OCI-LY7 (cell line): ENCODE measurements at regions not wholly inside any gene's neighbourhood (a gene's known extent, or its start where the extent isn't known, plus 50 kb on each side); places are given as distances from the start of the nearest gene placed in this dataset.

ENCODE experiments used
- BruUV-seq: library from RNA; stranded (reverse); fragments of 400-500 nt; replicated peaks from 2 replicates; lab custom pipeline; 2021; lab: Mats Ljungman, UMichigan
- CTCF ChIA-PET: fragments of 300-600 bp; sonication (Branson Sonifier 250); formaldehyde crosslinking; loops from one replicate; lab custom pipeline; 2022; ENCODE audit warnings: antibody characterized with exemption; ENCODE audit not compliant: unreplicated experiment; lab: Charles Lee
- POLR2A ChIA-PET: fragments of 300-600 bp; sonication (Branson Sonifier 250); formaldehyde crosslinking; loops from one replicate; lab custom pipeline; 2022; ENCODE audit warnings: antibody characterized with exemption; lab: Charles Lee
- DNase-seq: peaks from one replicate; pipeline ENCODE4 v3.0.0-alpha.2; 2015; ENCODE audit warnings: low spot score
- H2AFZ ChIP-seq: fragments of 200-600 bp; sonication (generic), shearing (Covaris generic); 2 replicates; pipeline ENCODE4 v1.6.1; 2014; ENCODE audit warnings: mild to moderate bottlenecking, antibody characterized with exemption, low read length, moderate library complexity
- H3K27ac ChIP-seq: fragments of 200-600 bp; sonication (generic); 2 replicates; pipeline ENCODE4 v1.5.1; 2014; ENCODE audit warnings: mixed run types, low read depth, mild to moderate bottlenecking, moderate library complexity, low read length, inconsistent platforms; ENCODE audit not compliant: poor library complexity, severe bottlenecking
- H3K36me3 ChIP-seq: fragments of 200-600 bp; sonication (generic); 2 replicates; pipeline ENCODE4 v1.6.1; 2014; ENCODE audit warnings: mild to moderate bottlenecking, antibody characterized with exemption, low read length, moderate library complexity, mixed read lengths; ENCODE audit not compliant: insufficient read depth
- H3K4me1 ChIP-seq: fragments of 200-600 bp; sonication (generic); 2 replicates; pipeline ENCODE4 v1.5.1; 2014; ENCODE audit warnings: mild to moderate bottlenecking, low read length; ENCODE audit not compliant: insufficient read depth, poor library complexity, severe bottlenecking
- H3K4me2 ChIP-seq: fragments of 200-600 bp; sonication (generic); 2 replicates; pipeline ENCODE4 v1.6.1; 2014; ENCODE audit warnings: mild to moderate bottlenecking, low read length
- H3K4me3 ChIP-seq: fragments of 200-600 bp; sonication (generic); 2 replicates; pipeline ENCODE4 v1.5.1; 2014; ENCODE audit warnings: mild to moderate bottlenecking, low read depth, low read length; ENCODE audit not compliant: poor library complexity, severe bottlenecking
- H3K79me2 ChIP-seq: fragments of 200-600 bp; sonication (generic); 2 replicates; pipeline ENCODE4 v1.6.1; 2016; ENCODE audit warnings: low read depth, mild to moderate bottlenecking, low read length, moderate library complexity, mixed read lengths; ENCODE audit not compliant: insufficient read depth
- H3K9me2 ChIP-seq: fragments of 200-600 bp; sonication (generic); 2 replicates; pipeline ENCODE4 v1.6.1; 2016; ENCODE audit warnings: mild to moderate bottlenecking, low read length, mixed read lengths; ENCODE audit not compliant: insufficient read depth
- H3K9me3 ChIP-seq: fragments of 200-600 bp; sonication (generic); 2 replicates; pipeline ENCODE4 v1.6.1; 2014; ENCODE audit warnings: mild to moderate bottlenecking, mixed run types, low read length, mixed read lengths
- H4K20me1 ChIP-seq: fragments of 200-600 bp; sonication (generic); 2 replicates; pipeline ENCODE4 v1.6.1; 2014; ENCODE audit warnings: mild to moderate bottlenecking, antibody characterized with exemption, low read length, moderate library complexity, mixed read lengths; ENCODE audit not compliant: insufficient read depth
- EZH2phosphoT487 ChIP-seq: fragments of 200-600 bp; sonication (generic); IDR thresholded peaks from 2 replicates; pipeline ENCODE4 v1.6.1; 2018; ENCODE audit warnings: low read depth, borderline replicate concordance, mild to moderate bottlenecking, mixed run types, antibody characterized with exemption, low read length, moderate library complexity, mixed read lengths
- intact Hi-C: fragments of 100-400 bp; cut with micrococcal nuclease; formaldehyde crosslinking; loops from one replicate; pipeline ENCODE4 v1.10.0; 2022; ENCODE audit not compliant: unreplicated experiment
- TF ChIP-seq, protein P1 (sequence below): fragments of 200-600 bp; sonication (generic); conservative IDR thresholded peaks from 2 replicates; pipeline ENCODE4 v1.5.1; 2014; ENCODE audit warnings: mild to moderate bottlenecking, antibody characterized with exemption, low read length, moderate library complexity, mixed read lengths

- no peak overlapping the region for H3K27ac ChIP-seq
- intact Hi-C loops: no loop called here
- no peaks in the 10 kb centered on the region for H3K9me3 ChIP-seq
- no peaks in the 10 kb centered on the region for H3K9me2 ChIP-seq
- H2AFZ ChIP-seq: no peak overlapping the region
- TF ChIP-seq, protein P1, sequence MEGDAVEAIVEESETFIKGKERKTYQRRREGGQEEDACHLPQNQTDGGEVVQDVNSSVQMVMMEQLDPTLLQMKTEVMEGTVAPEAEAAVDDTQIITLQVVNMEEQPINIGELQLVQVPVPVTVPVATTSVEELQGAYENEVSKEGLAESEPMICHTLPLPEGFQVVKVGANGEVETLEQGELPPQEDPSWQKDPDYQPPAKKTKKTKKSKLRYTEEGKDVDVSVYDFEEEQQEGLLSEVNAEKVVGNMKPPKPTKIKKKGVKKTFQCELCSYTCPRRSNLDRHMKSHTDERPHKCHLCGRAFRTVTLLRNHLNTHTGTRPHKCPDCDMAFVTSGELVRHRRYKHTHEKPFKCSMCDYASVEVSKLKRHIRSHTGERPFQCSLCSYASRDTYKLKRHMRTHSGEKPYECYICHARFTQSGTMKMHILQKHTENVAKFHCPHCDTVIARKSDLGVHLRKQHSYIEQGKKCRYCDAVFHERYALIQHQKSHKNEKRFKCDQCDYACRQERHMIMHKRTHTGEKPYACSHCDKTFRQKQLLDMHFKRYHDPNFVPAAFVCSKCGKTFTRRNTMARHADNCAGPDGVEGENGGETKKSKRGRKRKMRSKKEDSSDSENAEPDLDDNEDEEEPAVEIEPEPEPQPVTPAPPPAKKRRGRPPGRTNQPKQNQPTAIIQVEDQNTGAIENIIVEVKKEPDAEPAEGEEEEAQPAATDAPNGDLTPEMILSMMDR: no peak
- no peak for TF ChIP-seq EZH2phosphoT487
- ChIA-PET POLR2A (interaction anchor here (1.2 kb wide), 1 partner anchor 11 kb away, joined by 3 read pairs; no protein-coding TSS in a partner anchor), CTCF (no interaction called here)
- no TSS peak for BruUV-seq
- H3K79me2 ChIP-seq: no peaks in the 10 kb centered on the region
- DNase-seq: no peak
- no peak overlapping the region for H3K4me2 ChIP-seq
- H3K4me3 ChIP-seq: no peak overlapping the region
- H3K4me1 ChIP-seq: no peaks in the 10 kb centered on the region
- H4K20me1 ChIP-seq: no peaks in the 10 kb centered on the region
- no peaks in the 10 kb centered on the region for H3K36me3 ChIP-seq
Measured at GRCh38 chr5:61800450-61800849, 468.4 kb downstream of the ZSWIM6 start.

DNA sequence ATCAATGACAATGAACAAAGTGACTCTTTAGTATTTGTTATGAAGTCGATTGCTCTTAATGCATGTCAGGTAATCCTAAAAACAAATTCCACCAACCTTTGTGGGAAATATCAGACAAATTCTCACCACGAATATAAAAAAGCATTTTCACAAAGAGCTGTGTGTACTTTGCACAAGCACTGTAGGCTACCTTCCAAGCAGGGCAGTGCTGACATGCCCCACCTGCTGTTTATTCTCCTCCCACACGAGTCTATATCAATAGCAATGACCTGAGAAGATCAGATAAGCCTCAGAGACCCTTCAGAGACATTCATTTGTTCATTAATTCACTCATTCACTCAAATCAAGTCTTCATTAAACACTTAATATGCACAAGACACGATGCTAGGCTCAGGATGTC, 469.1 kb downstream of the ZSWIM6 start:
- H3K4me1 ChIP-seq: no peaks in the 10 kb centered on the region
- ChIA-PET CTCF (no interaction called here), POLR2A (no interaction called here)
- H3K4me2 ChIP-seq: no peak overlapping the region
- no peak overlapping the region for H3K27ac ChIP-seq
- intact Hi-C loops: no loop called here
- no peaks in the 10 kb centered on the region for H3K36me3 ChIP-seq
- no peaks in the 10 kb centered on the region for H3K9me3 ChIP-seq
- H3K79me2 ChIP-seq: no peaks in the 10 kb centered on the region
- H2AFZ ChIP-seq: no peak overlapping the region
- no TSS peak for BruUV-seq
- no peak for TF ChIP-seq EZH2phosphoT487
- TF ChIP-seq, protein P1: no peak
- no peaks in the 10 kb centered on the region for H4K20me1 ChIP-seq
- H3K9me2 ChIP-seq: no peaks in the 10 kb centered on the region
- DNase-seq: no peak
- no peak overlapping the region for H3K4me3 ChIP-seq

GRCh38 chr5:61802456-61802855, 470.4 kb downstream of the ZSWIM6 start:
- Histone ChIP-seq H3K4me1 (no peaks in the 10 kb centered on the region), H3K9me3 (no peaks in the 10 kb centered on the region), H2AFZ (no peak overlapping the region), H4K20me1 (no peaks in the 10 kb centered on the region), H3K27ac (no peak overlapping the region), H3K9me2 (no peaks in the 10 kb centered on the region), H3K79me2 (no peaks in the 10 kb centered on the region), H3K4me3 (no peak overlapping the region), H3K36me3 (no peaks in the 10 kb centered on the region), H3K4me2 (no peak overlapping the region)
- POLR2A ChIA-PET: no interaction called here
- no peak for DNase-seq
- CTCF ChIA-PET: no interaction called here
- no peak for TF ChIP-seq EZH2phosphoT487
- TF ChIP-seq, protein P1: no peak
- intact Hi-C loops: no loop called here
- no TSS peak for BruUV-seq
